GM21367 (cell line): ENCODE measurements at regions not wholly inside any gene's neighbourhood (a gene's known extent, or its start where the extent isn't known, plus 50 kb on each side); places are given as distances from the start of the nearest gene placed in this dataset.

ENCODE experiments used
- ATAC-seq: cut with Tn5 transposase; IDR thresholded peaks from one replicate; pipeline ENCODE4 v1.9.1; 2021; ENCODE audit not compliant: unreplicated experiment

DNA sequence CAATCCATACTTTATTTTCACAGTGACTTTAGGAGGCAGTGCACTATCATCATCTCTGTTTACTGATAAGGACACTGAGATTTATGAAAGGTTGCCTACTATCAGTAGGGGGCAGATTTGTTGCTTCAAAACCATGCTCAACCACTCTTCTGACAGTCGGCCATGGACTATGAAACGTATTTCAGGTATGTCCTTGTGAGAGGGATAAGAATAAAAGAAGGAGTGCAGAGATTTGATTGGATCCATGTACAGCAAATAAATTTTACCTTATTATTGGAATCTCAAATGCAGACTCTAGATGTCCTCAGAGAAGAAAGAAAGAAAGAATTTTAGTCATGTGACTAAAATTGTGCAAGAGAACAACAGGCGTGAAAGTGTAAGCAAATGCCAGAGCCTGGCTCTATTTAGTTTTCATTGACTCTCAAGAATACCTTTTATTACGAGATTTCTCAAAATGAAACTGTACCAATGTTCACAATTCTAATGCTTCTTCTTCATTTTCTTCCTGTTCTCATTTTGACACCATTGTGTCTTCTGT, 296.6 kb upstream of the RASA1 start:
- no peak for ATAC-seq

DNA sequence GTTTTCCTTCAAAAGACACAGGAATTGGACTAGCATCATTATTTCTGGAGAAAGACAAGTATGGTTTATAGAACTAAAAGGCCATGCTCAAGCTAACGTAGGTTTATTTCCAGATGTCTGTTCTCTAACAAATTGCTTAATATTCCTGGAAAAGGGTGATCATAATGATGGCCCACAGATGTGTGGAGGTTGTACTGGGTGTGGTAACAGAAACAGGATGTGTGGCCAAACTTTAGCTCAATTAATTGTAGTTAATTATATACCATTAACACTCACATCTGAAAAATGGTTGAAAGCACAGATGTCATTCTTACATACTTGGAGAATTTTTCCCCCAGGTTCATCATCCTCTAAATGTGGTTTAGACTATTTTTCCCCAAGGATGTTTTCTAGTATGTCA, 292.7 kb upstream of the RASA1 start:
- ATAC-seq, result no peak

DNA sequence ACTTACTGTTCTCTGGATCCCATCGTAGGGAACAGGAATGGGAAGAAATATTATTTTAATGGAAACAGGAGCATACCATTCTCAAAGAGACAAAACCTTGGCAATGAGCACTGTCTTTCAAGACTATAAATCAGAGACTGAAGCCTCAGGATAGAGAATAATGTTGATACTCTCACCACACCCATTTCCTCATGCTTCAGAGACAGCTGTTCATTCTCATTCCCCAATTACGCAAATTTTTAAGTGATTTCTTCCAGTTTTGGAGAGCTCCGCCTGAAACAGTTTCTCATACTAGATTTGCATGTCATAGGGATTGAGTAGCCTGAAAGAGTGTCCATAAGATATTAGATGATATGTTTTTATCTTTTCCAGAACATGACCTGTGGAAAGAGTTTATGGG, 290.5 kb upstream of the RASA1 start:
- no peak for ATAC-seq

- no peak for ATAC-seq
These were observed 289.9 kb upstream of the RASA1 start for GRCh38 chr5:86977808-86978207.

GRCh38 chr5:86979811-86980411, 287.8 kb upstream of the RASA1 start:
- no peak for ATAC-seq

GRCh38 chr5:86981898-86982297, 285.8 kb upstream of the RASA1 start:
- no peak for ATAC-seq

DNA sequence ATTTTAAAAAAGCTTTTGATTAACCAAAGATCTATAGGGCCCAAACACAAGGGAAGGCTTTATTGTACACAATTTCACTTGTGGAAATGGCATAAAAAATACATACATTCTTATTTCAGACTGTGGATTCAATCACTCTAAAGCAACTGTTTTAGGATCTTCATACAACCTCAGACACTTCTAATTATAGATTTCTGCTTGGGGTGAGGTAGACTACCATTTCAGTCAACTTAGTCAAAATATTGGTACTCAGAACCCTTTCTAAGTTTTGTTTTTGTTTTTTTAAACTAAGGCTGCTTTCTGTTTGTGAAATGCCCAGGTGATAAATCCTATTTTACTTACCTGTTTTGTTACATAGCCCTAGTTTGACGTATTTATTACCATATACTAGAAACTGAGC, 284.5 kb upstream of the RASA1 start:
- peak; percentile 40 for ATAC-seq

- no peak for ATAC-seq
These were observed 280.8 kb upstream of the RASA1 start for GRCh38 chr5:86986837-86987236.

GRCh38 chr5:86997516-86997915, 270.2 kb upstream of the RASA1 start:
- ATAC-seq, result no peak

- ATAC-seq, result no peak
These were observed 267.7 kb upstream of the RASA1 start for GRCh38 chr5:86999951-87000350.

- no peak for ATAC-seq
These were observed 265.2 kb upstream of the RASA1 start for GRCh38 chr5:87002485-87002884.

GRCh38 chr5:87004101-87004500, 263.6 kb upstream of the RASA1 start:
- ATAC-seq, result no peak

- no peak for ATAC-seq
These were observed 259.9 kb upstream of the RASA1 start for GRCh38 chr5:87007737-87008136.

- no peak for ATAC-seq
These were observed 258.7 kb upstream of the RASA1 start for GRCh38 chr5:87008751-87009560.

- ATAC-seq, result no peak
These were observed 256.9 kb upstream of the RASA1 start for GRCh38 chr5:87010736-87011135.

GRCh38 chr5:87015901-87016300, 251.8 kb upstream of the RASA1 start:
- ATAC-seq, result no peak

DNA sequence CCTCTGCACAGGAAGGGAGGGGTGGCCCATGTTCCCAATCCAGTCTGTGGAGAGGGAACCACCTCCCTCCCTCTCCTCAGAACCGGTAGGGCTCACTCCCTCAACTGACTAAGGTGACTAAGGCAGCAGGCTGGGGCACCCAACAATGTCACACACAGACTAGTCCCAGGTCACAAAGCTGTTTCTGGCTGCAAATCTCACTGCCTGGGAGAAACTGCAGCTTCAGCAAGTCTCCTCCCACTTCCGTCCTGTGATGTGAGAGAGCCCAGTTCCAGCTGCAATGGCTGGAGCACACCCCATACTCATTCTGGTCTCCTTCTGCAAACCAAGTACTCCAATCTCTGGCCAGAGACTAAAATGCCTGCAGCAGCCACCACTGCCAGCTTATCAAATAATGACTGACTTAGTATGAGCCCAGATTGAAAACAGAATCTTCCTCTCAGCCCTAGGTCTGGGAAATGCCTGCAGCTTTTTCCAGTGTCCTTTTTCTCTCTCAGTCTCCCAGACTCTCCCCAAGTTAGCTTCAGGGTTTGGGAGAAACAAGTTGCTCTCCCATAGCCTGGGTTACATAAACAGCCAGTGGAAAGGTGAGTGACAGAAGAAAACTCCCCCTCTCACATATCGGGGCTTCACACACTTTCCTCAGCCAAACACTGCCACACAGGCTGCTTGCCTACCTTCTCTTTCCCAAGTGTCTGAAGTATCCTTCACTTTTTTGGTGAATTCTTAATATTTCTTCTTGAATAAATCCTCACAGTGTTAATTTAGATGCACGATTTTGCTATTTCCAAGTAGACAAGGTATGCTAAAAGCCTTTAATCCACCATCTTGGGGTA, 247.4 kb upstream of the RASA1 start:
- ATAC-seq, result peak; percentile 96

DNA sequence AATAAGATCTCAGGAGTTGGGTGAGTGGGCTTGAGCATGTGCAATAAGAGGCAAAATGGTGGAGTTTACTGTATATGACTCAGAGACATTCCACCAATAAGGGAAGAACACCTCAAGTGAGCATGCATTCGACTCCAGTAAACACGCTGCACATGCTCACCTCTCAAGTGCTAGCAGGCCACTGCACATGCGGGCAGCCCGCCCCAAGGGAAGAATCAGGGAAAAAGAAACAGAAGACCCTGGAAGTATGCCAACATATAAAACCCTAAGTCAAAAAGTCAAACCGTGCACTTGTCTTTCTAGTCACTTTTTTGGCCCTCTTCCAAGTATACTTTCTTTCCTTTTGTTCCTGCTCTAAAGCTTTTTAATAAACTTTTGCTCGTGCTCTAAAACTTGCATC, 245.3 kb upstream of the RASA1 start:
- no peak for ATAC-seq

GRCh38 chr5:87027570-87027969, 240.1 kb upstream of the RASA1 start:
- no peak for ATAC-seq

GRCh38 chr5:87029951-87030350, 237.7 kb upstream of the RASA1 start:
- ATAC-seq, result no peak

GRCh38 chr5:87030699-87031098, 237.0 kb upstream of the RASA1 start:
- ATAC-seq, result no peak

GRCh38 chr5:87034557-87034956, 233.1 kb upstream of the RASA1 start:
- no peak for ATAC-seq
